DOHH2 (cell line): ENCODE measurements at regions not wholly inside any gene's neighbourhood (a gene's known extent, or its start where the extent isn't known, plus 50 kb on each side); places are given as distances from the start of the nearest gene placed in this dataset.

Source experiments
- CTCF ChIP-seq: fragments of 200-600 bp; sonication (generic); IDR thresholded peaks from one replicate; pipeline ENCODE4 v1.5.1; 2014; ENCODE audit warnings: antibody characterized with exemption, mild to moderate bottlenecking, low read depth, low read length; ENCODE audit not compliant: poor library complexity, severe bottlenecking
- EZH2phosphoT487 ChIP-seq: fragments of 200-600 bp; sonication (generic); IDR thresholded peaks from 2 replicates; pipeline ENCODE4 v1.6.1; 2017; ENCODE audit warnings: borderline replicate concordance, mild to moderate bottlenecking, antibody characterized with exemption, low read length, moderate library complexity, mixed read lengths

GRCh38 chr6:150741633-150742200 lies 123.8 kb upstream of the MTHFD1L start:
- TF ChIP-seq CTCF (peak; percentile 74), EZH2phosphoT487 (no peak)
